H1 (cell line): ENCODE measurements at regions not wholly inside any gene's neighbourhood (a gene's known extent, or its start where the extent isn't known, plus 50 kb on each side); places are given as distances from the start of the nearest gene placed in this dataset.
A peak's percentile ranks its signal among the peaks of the same experiment; 100 is the strongest.

Source experiments
- CTCF ChIA-PET: fragments of 300-600 bp; sonication (Branson Sonifier 250); formaldehyde crosslinking; loops from one replicate; lab custom pipeline; 2021; ENCODE audit not compliant: partially characterized antibody; lab: Charles Lee
- POLR2A ChIA-PET: fragments of 300-600 bp; sonication (Branson Sonifier 250); formaldehyde crosslinking; loops from one replicate; lab custom pipeline; 2021; ENCODE audit warnings: inconsistent platforms; ENCODE audit not compliant: partially characterized antibody; lab: Charles Lee
- DNase-seq, 2 experiments: peaks; one replicate each; pipeline versions ENCODE4 v3.0.0 to v3.0.0-alpha.2; 2010 to 2022; ENCODE audit warnings: low spot score in 2 of 2, low read depth in 1 of 2, mixed read lengths in 1 of 2
- FAIRE-seq: peaks from 2 replicates; lab custom pipeline; 2011; peaks lifted over from hg19 to GRCh38; lab: Jason Lieb, UNC
- H2AFZ ChIP-seq: 2 replicates; pipeline ENCODE4 v1.8.1; 2012; ENCODE audit warnings: low read length, inconsistent platforms
- H2AK5ac ChIP-seq: 2 replicates; pipeline ENCODE4 v1.6.1; 2013; ENCODE audit warnings: low read depth, low read length
- H2BK120ac ChIP-seq: replicated peaks from 2 replicates; pipeline ENCODE3; 2013; ENCODE audit warnings: low read depth, low read length, inconsistent platforms
- H2BK12ac ChIP-seq: 2 replicates; pipeline ENCODE4 v1.6.1; 2013; ENCODE audit warnings: low read depth, low read length
- H2BK15ac ChIP-seq: 2 replicates; pipeline ENCODE4 v1.6.1; 2013; ENCODE audit warnings: low read length
- H2BK20ac ChIP-seq: 2 replicates; pipeline ENCODE4 v1.6.1; 2013; ENCODE audit warnings: low read length
- H2BK5ac ChIP-seq: 2 replicates; pipeline ENCODE4 v1.6.1; 2013; ENCODE audit warnings: low read depth, low read length
- H3K14ac ChIP-seq: 2 replicates; pipeline ENCODE4 v1.6.1; 2013; ENCODE audit warnings: inconsistent platforms; ENCODE audit not compliant: insufficient read length
- H3K18ac ChIP-seq: 2 replicates; pipeline ENCODE4 v1.6.1; 2013; ENCODE audit warnings: low read length; ENCODE audit errors: extremely low read depth
- H3K23ac ChIP-seq: 2 replicates; pipeline ENCODE4 v1.6.1; 2013; ENCODE audit warnings: inconsistent platforms; ENCODE audit not compliant: insufficient read length
- H3K23me2 ChIP-seq: 2 replicates; pipeline ENCODE4 v1.6.1; 2013; ENCODE audit warnings: low read depth, low read length
- H3K27ac ChIP-seq: 2 replicates; pipeline ENCODE4 v1.6.1; 2011; ENCODE audit warnings: low read depth, low read length, inconsistent platforms
- H3K27me3 ChIP-seq, 4 experiments: replicated peaks in 1 of 4; 1 replicate in 1 of 4; 2 replicates in 3 of 4; pipeline versions ENCODE4 v1.6.1 to v1.8.1; 2011 to 2013; ENCODE audit warnings: low read length in 3 of 4, mild to moderate bottlenecking in 3 of 4, inconsistent platforms in 2 of 4, mixed read lengths in 2 of 4, moderate library complexity in 1 of 4; ENCODE audit not compliant: control insufficient read depth in 3 of 4, insufficient read depth in 3 of 4; ENCODE audit errors: extremely low read depth in 1 of 4
- H3K36me3 ChIP-seq, 4 experiments: 2 replicates each; pipeline versions ENCODE4 v1.6.1 to v1.8.1; 2011 to 2013; ENCODE audit warnings: mild to moderate bottlenecking in 4 of 4, low read length in 3 of 4, moderate library complexity in 2 of 4, control low read depth in 1 of 4, inconsistent platforms in 1 of 4; ENCODE audit not compliant: insufficient read depth in 4 of 4, control insufficient read depth in 2 of 4
- H3K4ac ChIP-seq: replicated peaks from 2 replicates; pipeline ENCODE3; 2013; ENCODE audit warnings: low read length, low read depth, mixed read lengths, inconsistent platforms; ENCODE audit not compliant: insufficient read length
- H3K4me1 ChIP-seq, 4 experiments: replicated peaks in 1 of 4; 1 replicate in 1 of 4; 2 replicates in 3 of 4; pipeline versions ENCODE4 v1.6.1 to v1.8.1; 2011 to 2013; ENCODE audit warnings: low read length in 3 of 4, inconsistent platforms in 2 of 4, mixed read lengths in 1 of 4; ENCODE audit not compliant: insufficient read depth in 4 of 4, control insufficient read depth in 3 of 4
- H3K4me2 ChIP-seq, 2 experiments: 2 replicates each; pipeline versions ENCODE4 v1.6.1 to v1.8.1; 2011 to 2013; ENCODE audit warnings: low read depth in 2 of 2, low read length in 2 of 2, control low read depth in 1 of 2, inconsistent platforms in 1 of 2, mild to moderate bottlenecking in 1 of 2; ENCODE audit not compliant: insufficient read depth in 1 of 2
- H3K4me3 ChIP-seq, 4 experiments: fragments of 200-600, 300-600 bp in 1 of 4; sonication (generic), shearing (Covaris generic), sonication (Bioruptor Twin) in 1 of 4; 2 replicates each; pipeline versions ENCODE4 v1.5.1 to v1.8.1; 2011 to 2016; ENCODE audit warnings: low read length in 4 of 4, low read depth in 3 of 4, control low read depth in 2 of 4, inconsistent platforms in 2 of 4, mild to moderate bottlenecking in 2 of 4, mixed read lengths in 1 of 4, moderate library complexity in 1 of 4; ENCODE audit not compliant: insufficient read depth in 2 of 4; ENCODE audit errors: extremely low read depth in 1 of 4
- H3K56ac ChIP-seq: replicated peaks from 2 replicates; pipeline ENCODE3; 2013; ENCODE audit warnings: low read depth, mild to moderate bottlenecking, mixed read lengths, low read length, inconsistent platforms; ENCODE audit not compliant: insufficient read length
- H3K79me1 ChIP-seq: 2 replicates; pipeline ENCODE4 v1.6.1; 2013; ENCODE audit warnings: low read depth, low read length, control low read depth
- H3K79me2 ChIP-seq, 2 experiments: 2 replicates each; pipeline versions ENCODE4 v1.6.1 to v1.8.1; 2012 to 2013; ENCODE audit warnings: low read length in 2 of 2, mild to moderate bottlenecking in 2 of 2, inconsistent platforms in 1 of 2; ENCODE audit not compliant: insufficient read depth in 2 of 2, control insufficient read depth in 1 of 2
- H3K9ac ChIP-seq, 4 experiments: replicated peaks in 1 of 4; 1 replicate in 1 of 4; 2 replicates in 3 of 4; pipeline versions ENCODE4 v1.6.1 to v1.8.1; 2011 to 2013; ENCODE audit warnings: low read depth in 3 of 4, low read length in 3 of 4, control low read depth in 2 of 4, mild to moderate bottlenecking in 2 of 4, moderate library complexity in 2 of 4, inconsistent platforms in 1 of 4; ENCODE audit errors: extremely low read depth in 1 of 4
- H3K9me3 ChIP-seq, 2 experiments: 2 replicates each; pipeline versions ENCODE4 v1.6.1 to v1.8.1; 2012 to 2013; ENCODE audit warnings: mild to moderate bottlenecking in 2 of 2, moderate library complexity in 2 of 2, control low read depth in 1 of 2, inconsistent platforms in 1 of 2, low read depth in 1 of 2, low read length in 1 of 2, mixed read lengths in 1 of 2; ENCODE audit not compliant: insufficient read depth in 2 of 2
- H4K20me1 ChIP-seq, 2 experiments: replicated peaks in 1 of 2; 2 replicates each; pipeline versions ENCODE3 to v1.8.1; 2011 to 2013; ENCODE audit warnings: inconsistent platforms in 2 of 2, low read length in 2 of 2, mild to moderate bottlenecking in 1 of 2; ENCODE audit not compliant: insufficient read depth in 2 of 2, control insufficient read depth in 1 of 2
- H4K5ac ChIP-seq: 2 replicates; pipeline ENCODE4 v1.6.1; 2013; ENCODE audit warnings: low read length, low read depth, mixed read lengths, inconsistent platforms; ENCODE audit not compliant: insufficient read length
- H4K8ac ChIP-seq: 2 replicates; pipeline ENCODE4 v1.8.0; 2013; ENCODE audit warnings: mild to moderate bottlenecking, moderate library complexity, low read length, inconsistent platforms; ENCODE audit not compliant: insufficient read depth; ENCODE audit errors: extremely low read depth
- H4K91ac ChIP-seq: replicated peaks from 2 replicates; pipeline ENCODE3; 2013; ENCODE audit warnings: low read length, mixed read lengths, inconsistent platforms; ENCODE audit not compliant: insufficient read length
- TEAD4 ChIP-seq: IDR thresholded peaks from 2 replicates; pipeline ENCODE4 v1.6.1; 2012; ENCODE audit warnings: low read depth, low read length, inconsistent platforms, mixed read lengths
- WGBS, 2 experiments: shearing (Covaris generic) in 1 of 2; methylation state at CpG; one replicate each; pipeline versions ENCODE4 v1.1.6 to v1.1.7; 2013 to 2015; ENCODE audit warnings: low lambda C conversion rate in 2 of 2, mixed read lengths in 2 of 2, inconsistent platforms in 1 of 2, low coverage in 1 of 2, missing lambda C conversion rate in 1 of 2; ENCODE audit not compliant: insufficient replicate concordance in 2 of 2, insufficient coverage in 1 of 2, insufficient read length in 1 of 2; ENCODE audit errors: extremely low coverage in 1 of 2, missing lambda C conversion rate in 1 of 2; 5-methylcytosine and 5-hydroxymethylcytosine counted together

GRCh38 chr1:238648296-238648695 lies 738.1 kb upstream of the CHRM3 start:
- ChIA-PET CTCF (interaction anchor here (0.7 to 1.3 kb wide), 3 partner anchors 78 to 700 kb away, joined by 3 read pairs; no protein-coding TSS in a partner anchor), POLR2A (interaction anchor here (0.8 kb wide), 1 partner anchor 12 kb away, joined by 3 read pairs; no protein-coding TSS in a partner anchor)
- H2BK12ac ChIP-seq: no peak overlapping the region
- no peaks in the 10 kb centered on the region for H3K36me3 ChIP-seq
- peak overlapping the region; percentile 29; the same call in 1 of the 2 replicates for H3K27ac ChIP-seq
- peak overlapping the region in 1 of 2 experiments; percentile 28; a peak in 1 of 4 replicates for H3K4me2 ChIP-seq
- H4K8ac ChIP-seq: no peak overlapping the region
- WGBS, 2 experiments: 56% methylated on average over 1 of the region's 1 CpG; no CpG with 5 or more reads in 1 of the 2 experiments
- no peak overlapping the region for H2AK5ac ChIP-seq
- no peak overlapping the region for H2BK20ac ChIP-seq
- no peak overlapping the region for H2BK15ac ChIP-seq
- no peak overlapping the region for H2AFZ ChIP-seq
- H3K18ac ChIP-seq: no peak overlapping the region
- peak overlapping the region in 1 of 4 experiments; percentile 9; a peak in 1 of 8 replicates for H3K4me3 ChIP-seq
- H3K14ac ChIP-seq: no peak overlapping the region
- H3K4ac ChIP-seq: no peak overlapping the region
- H2BK5ac ChIP-seq: no peak overlapping the region
- no peaks in the 10 kb centered on the region for H3K79me2 ChIP-seq
- H3K9ac ChIP-seq: no peak overlapping the region
- no peak overlapping the region for H4K91ac ChIP-seq
- H3K23ac ChIP-seq: no peak overlapping the region
- no peak overlapping the region for H4K5ac ChIP-seq
- H3K4me1 ChIP-seq: peaks cover 0 to 7% (median 1%) of the 10 kb centered on the region in 4 experiments; a peak in 3 of 7 replicates
- DNase-seq (no peak), FAIRE-seq (no peak)
- no peaks in the 10 kb centered on the region for H3K27me3 ChIP-seq
- H4K20me1 ChIP-seq: no peaks in the 10 kb centered on the region
- H3K56ac ChIP-seq: no peak overlapping the region
- H3K79me1 ChIP-seq: no peaks in the 10 kb centered on the region
- no peaks in the 10 kb centered on the region for H3K23me2 ChIP-seq
- H3K9me3 ChIP-seq: no peaks in the 10 kb centered on the region
- no peak for TF ChIP-seq TEAD4
- H2BK120ac ChIP-seq: no peak overlapping the region
